A549 (cell line): ENCODE measurements at regions not wholly inside any gene's neighbourhood (a gene's known extent, or its start where the extent isn't known, plus 50 kb on each side); places are given as distances from the start of the nearest gene placed in this dataset.

Source experiments
- ATAC-seq, 2 experiments: fragments of 200-7000 bp in 1 of 2; fragments of >200 bp in 1 of 2; cut with Nextera tagmentation in 1 of 2; cut with Tn5 transposase in 1 of 2; 3 replicates each; pipeline versions ENCODE4 v1.8.0 to v1.9.1; 2018 to 2020; ENCODE audit warnings: mild to moderate bottlenecking in 1 of 2, moderate library complexity in 1 of 2
- CTCF ChIA-PET: fragments of 300-600 bp; sonication (Branson Sonifier 250); formaldehyde crosslinking; extraction: SDS; loops from one replicate; lab custom pipeline; 2021; ENCODE audit warnings: antibody characterized with exemption, inconsistent platforms; lab: Yijun Ruan, JAX
- POLR2A ChIA-PET: fragments of 350-600 bp; formaldehyde crosslinking; extraction: SDS; loops from one replicate; lab custom pipeline; 2021; ENCODE audit warnings: antibody characterized with exemption, inconsistent platforms; lab: Yijun Ruan, JAX
- DNase-seq, 2 experiments: peaks; one replicate each; pipeline versions ENCODE4 v3.0.0 to v3.0.0-alpha.2; 2011 to 2016; ENCODE audit warnings: low read depth in 1 of 2, low spot score in 1 of 2
- FAIRE-seq: peaks from 2 replicates; lab custom pipeline; 2011; peaks lifted over from hg19 to GRCh38; lab: Jason Lieb, UNC
- H3K27ac ChIP-seq, 2 experiments: fragments of >200 bp; sonication (Bioruptor Twin); formaldehyde crosslinking; 3 replicates each; pipeline ENCODE4 v1.5.1; 2016 to 2017
- H3K4me1 ChIP-seq: fragments of >200 bp; sonication (Bioruptor Twin); formaldehyde crosslinking; 3 replicates; pipeline ENCODE4 v1.6.1; 2016
- H3K4me2 ChIP-seq: fragments of >200 bp; sonication (Bioruptor Twin); formaldehyde crosslinking; 3 replicates; pipeline ENCODE4 v1.6.1; 2016
- H3K4me3 ChIP-seq: fragments of >200 bp; sonication (Bioruptor Twin); formaldehyde crosslinking; 3 replicates; pipeline ENCODE4 v1.5.1; 2016
- H3K9me3 ChIP-seq: fragments of >200 bp; sonication (Bioruptor Twin); formaldehyde crosslinking; 3 replicates; pipeline ENCODE4 v1.6.1; 2016
- BHLHE40 ChIP-seq: IDR thresholded peaks from 2 replicates; pipeline ENCODE4 v1.6.1; 2012; ENCODE audit warnings: low read depth, low read length, inconsistent platforms
- CBX2 ChIP-seq: fragments of 200-600 bp; sonication (generic); IDR thresholded peaks from 2 replicates; pipeline ENCODE4 v1.6.1; 2016; ENCODE audit warnings: low read depth, mild to moderate bottlenecking, borderline replicate concordance
- CEBPB ChIP-seq, 2 experiments: fragments of >200 bp in 1 of 2; sonication (Bioruptor Twin) in 1 of 2; formaldehyde crosslinking in 1 of 2; IDR thresholded peaks; 2 replicates each; pipeline ENCODE4 v1.6.1; 2012 to 2016
- CHD2 ChIP-seq: fragments of 150-350 bp; IDR thresholded peaks from 2 replicates; pipeline ENCODE4 v1.6.1; 2014; ENCODE audit warnings: low read length; ENCODE audit not compliant: partially characterized antibody
- CHD4 ChIP-seq: fragments of 200-600 bp; sonication (generic); IDR thresholded peaks from 2 replicates; pipeline ENCODE4 v1.6.1; 2016; ENCODE audit warnings: antibody characterized with exemption, mild to moderate bottlenecking, borderline replicate concordance
- EHF ChIP-seq: fragments of 250-450 bp; sonication (Bioruptor Pico); IDR thresholded peaks from 2 replicates; pipeline ENCODE4 v1.5.0; 2020; ENCODE audit warnings: mild to moderate bottlenecking
- EP300 ChIP-seq, 2 experiments: fragments of >200 bp; sonication (Bioruptor Twin); formaldehyde crosslinking; IDR thresholded peaks; 2 replicates in 1 of 2; 3 replicates in 1 of 2; pipeline ENCODE4 v1.6.1; 2016 to 2017
- ESRRA ChIP-seq: fragments of 150-350 bp; IDR thresholded peaks from 2 replicates; pipeline ENCODE4 v1.6.1; 2014; ENCODE audit warnings: mild to moderate bottlenecking, low read length, borderline replicate concordance
- FOSB ChIP-seq: fragments of 250-450 bp; sonication (Bioruptor Pico); IDR thresholded peaks from 2 replicates; pipeline ENCODE4 v1.5.0; 2020; ENCODE audit warnings: mild to moderate bottlenecking, moderate library complexity
- FOXS1 ChIP-seq: fragments of 250-450 bp; sonication (Bioruptor Pico); IDR thresholded peaks from 2 replicates; pipeline ENCODE4 v1.5.0; 2020; ENCODE audit warnings: mild to moderate bottlenecking, moderate library complexity
- GATA3 ChIP-seq: IDR thresholded peaks from 2 replicates; pipeline ENCODE4 v1.6.1; 2012; ENCODE audit warnings: borderline replicate concordance
- HOXA7 ChIP-seq: fragments of 250-450 bp; sonication (Bioruptor Pico); IDR thresholded peaks from 2 replicates; pipeline ENCODE4 v1.5.0; 2020; ENCODE audit warnings: mild to moderate bottlenecking, moderate library complexity
- HOXB13 ChIP-seq: fragments of 250-450 bp; sonication (Bioruptor Pico); IDR thresholded peaks from 2 replicates; pipeline ENCODE4 v1.5.0; 2020; ENCODE audit warnings: low read depth, mild to moderate bottlenecking, moderate library complexity
- HOXB5 ChIP-seq: fragments of 250-450 bp; sonication (Bioruptor Pico); IDR thresholded peaks from 2 replicates; pipeline ENCODE4 v1.5.0; 2020; ENCODE audit warnings: mild to moderate bottlenecking, moderate library complexity
- MAFK ChIP-seq: fragments of 450-650 bp; IDR thresholded peaks from 2 replicates; pipeline ENCODE4 v1.6.1; 2014; ENCODE audit not compliant: partially characterized antibody
- MAZ ChIP-seq: fragments of 150-350 bp; IDR thresholded peaks from 2 replicates; pipeline ENCODE4 v1.6.1; 2014; ENCODE audit warnings: antibody characterized with exemption, low read depth, low read length, borderline replicate concordance
- NFE2L2 ChIP-seq: fragments of 150-350 bp; conservative IDR thresholded peaks from 2 replicates; pipeline ENCODE4 v1.6.1; 2014; ENCODE audit warnings: low read length
- PHF8 ChIP-seq: fragments of 200-600 bp; sonication (generic); IDR thresholded peaks from 2 replicates; pipeline ENCODE4 v1.6.1; 2016; ENCODE audit warnings: low read depth, mild to moderate bottlenecking, antibody characterized with exemption, moderate library complexity, borderline replicate concordance
- RAD21 ChIP-seq, 2 experiments: fragments of >200 bp in 1 of 2; sonication (Bioruptor Twin) in 1 of 2; formaldehyde crosslinking in 1 of 2; IDR thresholded peaks in 1 of 2; conservative IDR thresholded peaks in 1 of 2; 2 replicates in 1 of 2; 3 replicates in 1 of 2; pipeline ENCODE4 v1.6.1; 2012 to 2018; ENCODE audit warnings: inconsistent platforms in 1 of 2
- RARB ChIP-seq: fragments of 250-450 bp; sonication (Bioruptor Pico); IDR thresholded peaks from 2 replicates; pipeline ENCODE4 v1.8.0; 2021; ENCODE audit warnings: mild to moderate bottlenecking, moderate library complexity
- SMC3 ChIP-seq: fragments of >200 bp; sonication (Bioruptor Twin); formaldehyde crosslinking; IDR thresholded peaks from 3 replicates; pipeline ENCODE4 v1.6.1; 2018; ENCODE audit warnings: inconsistent platforms
- TFCP2L1 ChIP-seq: fragments of 250-450 bp; sonication (Bioruptor Pico); IDR thresholded peaks from 2 replicates; pipeline ENCODE4 v1.5.0; 2021; ENCODE audit warnings: mild to moderate bottlenecking
- WGBS: methylation state at CpG from one replicate; pipeline ENCODE4 v1.1.6; 2017; ENCODE audit errors: missing lambda C conversion rate; 5-methylcytosine and 5-hydroxymethylcytosine counted together
- TF ChIP-seq, protein P1 (sequence below): IDR thresholded peaks from 2 replicates; pipeline ENCODE4 v1.6.1; 2012
- TF ChIP-seq, protein P2 (sequence below): fragments of 250-450 bp; sonication (Bioruptor Pico); IDR thresholded peaks from 2 replicates; pipeline ENCODE4 v1.5.0; 2020; ENCODE audit warnings: low read depth, mild to moderate bottlenecking, moderate library complexity
- TF ChIP-seq, protein P3 (sequence below): fragments of 150-350 bp; IDR thresholded peaks from 2 replicates; pipeline ENCODE4 v1.6.1; 2014; ENCODE audit warnings: low read depth, mild to moderate bottlenecking, low read length
- TF ChIP-seq, protein P4 (sequence below): fragments of >200 bp; sonication (Bioruptor Twin); formaldehyde crosslinking; IDR thresholded peaks from 2 replicates; pipeline ENCODE4 v1.6.1; 2016
- TF ChIP-seq, protein P5 (sequence below): fragments of >200 bp; sonication (Bioruptor Twin); formaldehyde crosslinking; IDR thresholded peaks from 3 replicates; pipeline ENCODE4 v1.6.1; 2016
- TF ChIP-seq, protein P6 (sequence below): fragments of 450-650 bp; IDR thresholded peaks from 2 replicates; pipeline ENCODE4 v1.6.1; 2014; ENCODE audit warnings: antibody characterized with exemption

DNA sequence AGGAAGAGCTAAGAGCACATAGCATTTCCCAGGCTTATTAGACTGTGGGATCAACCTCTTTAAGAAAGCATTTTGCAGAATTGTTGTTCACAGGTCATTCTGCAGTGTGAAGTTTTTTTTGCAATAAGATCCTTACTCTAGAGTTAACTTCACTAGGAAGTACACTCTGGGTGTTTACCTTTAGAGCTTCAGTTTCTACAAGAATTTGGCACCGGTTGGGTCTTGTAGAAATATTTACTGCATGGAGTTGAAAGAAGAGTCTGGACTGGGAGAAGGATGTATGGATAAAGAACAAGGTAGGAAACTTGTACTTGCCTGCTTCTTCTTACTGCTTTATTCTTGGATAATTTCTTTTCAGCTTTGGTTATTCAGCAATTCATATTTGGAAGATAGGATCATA lies 944.9 kb upstream of the GYPC start:
- DNase-seq (no peak), FAIRE-seq (no peak), ATAC-seq (no peak)
- WGBS, result 0% methylated on average over 1 of the region's 1 CpG
- Histone ChIP-seq H3K4me3 (no peak overlapping the region), H3K4me1 (no peaks in the 10 kb centered on the region), H3K27ac (no peak overlapping the region), H3K4me2 (no peak overlapping the region), H3K9me3 (no peaks in the 10 kb centered on the region)
- ChIA-PET CTCF (interaction anchor here (0.6 kb wide), 1 partner anchor 173 kb away, joined by 3 read pairs; no protein-coding TSS in a partner anchor), POLR2A (no interaction called here)
- TF ChIP-seq CEBPB (IDR thresholded peaks at IDR 0.05), result no peak
- TF ChIP-seq, protein P1, sequence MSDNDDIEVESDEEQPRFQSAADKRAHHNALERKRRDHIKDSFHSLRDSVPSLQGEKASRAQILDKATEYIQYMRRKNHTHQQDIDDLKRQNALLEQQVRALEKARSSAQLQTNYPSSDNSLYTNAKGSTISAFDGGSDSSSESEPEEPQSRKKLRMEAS, result no peak
- no peak for TF ChIP-seq HOXA7 (CRISPR knock-in tag)

DNA sequence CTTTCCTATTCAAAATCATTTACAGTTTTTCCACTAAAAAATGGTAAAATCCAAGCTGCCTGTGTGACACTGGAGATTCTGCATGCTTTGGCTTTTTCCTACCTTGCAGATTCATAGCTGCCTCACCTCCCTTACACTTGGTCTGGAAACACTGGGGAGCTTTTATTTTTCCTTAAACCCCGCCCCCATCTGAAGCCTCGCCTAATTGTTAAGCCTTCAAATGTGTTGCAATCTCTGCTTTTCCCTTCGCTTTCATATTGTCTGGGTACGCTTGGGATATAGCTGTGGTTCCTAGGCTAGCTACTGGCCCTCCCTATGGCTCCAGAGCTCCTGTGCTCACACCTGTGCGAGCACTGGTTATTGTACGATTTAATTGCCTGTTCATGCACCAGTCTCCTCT lies 942.4 kb upstream of the GYPC start:
- no peaks in the 10 kb centered on the region for H3K4me1 ChIP-seq
- ChIA-PET CTCF (no interaction called here), POLR2A (no interaction called here)
- no peak overlapping the region for H3K4me2 ChIP-seq
- WGBS, result under 1% methylated on average over 6 of the region's 6 CpGs
- ATAC-seq (no peak), FAIRE-seq (no peak), DNase-seq (no peak)
- H3K9me3 ChIP-seq, result no peaks in the 10 kb centered on the region
- no peak for TF ChIP-seq FOXS1 (CRISPR knock-in tag)
- TF ChIP-seq, protein P2, sequence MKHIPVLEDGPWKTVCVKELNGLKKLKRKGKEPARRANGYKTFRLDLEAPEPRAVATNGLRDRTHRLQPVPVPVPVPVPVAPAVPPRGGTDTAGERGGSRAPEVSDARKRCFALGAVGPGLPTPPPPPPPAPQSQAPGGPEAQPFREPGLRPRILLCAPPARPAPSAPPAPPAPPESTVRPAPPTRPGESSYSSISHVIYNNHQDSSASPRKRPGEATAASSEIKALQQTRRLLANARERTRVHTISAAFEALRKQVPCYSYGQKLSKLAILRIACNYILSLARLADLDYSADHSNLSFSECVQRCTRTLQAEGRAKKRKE, result no peak
- no peak for TF ChIP-seq MAZ
- TF ChIP-seq, protein P3, sequence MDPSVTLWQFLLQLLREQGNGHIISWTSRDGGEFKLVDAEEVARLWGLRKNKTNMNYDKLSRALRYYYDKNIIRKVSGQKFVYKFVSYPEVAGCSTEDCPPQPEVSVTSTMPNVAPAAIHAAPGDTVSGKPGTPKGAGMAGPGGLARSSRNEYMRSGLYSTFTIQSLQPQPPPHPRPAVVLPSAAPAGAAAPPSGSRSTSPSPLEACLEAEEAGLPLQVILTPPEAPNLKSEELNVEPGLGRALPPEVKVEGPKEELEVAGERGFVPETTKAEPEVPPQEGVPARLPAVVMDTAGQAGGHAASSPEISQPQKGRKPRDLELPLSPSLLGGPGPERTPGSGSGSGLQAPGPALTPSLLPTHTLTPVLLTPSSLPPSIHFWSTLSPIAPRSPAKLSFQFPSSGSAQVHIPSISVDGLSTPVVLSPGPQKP, result no peak
- TF ChIP-seq HOXB5 (CRISPR knock-in tag), result no peak
- no peak for TF ChIP-seq GATA3
- TF ChIP-seq FOSB (CRISPR knock-in tag), result no peak
- TF ChIP-seq, protein P1, result no peak
- TF ChIP-seq RAD21 (conservative IDR thresholded peaks at IDR 0.05 in 1 of 2, IDR thresholded peaks at IDR 0.05 in 1 of 2), result no peak
- TF ChIP-seq MAFK, result no peak
- TF ChIP-seq, protein P4, sequence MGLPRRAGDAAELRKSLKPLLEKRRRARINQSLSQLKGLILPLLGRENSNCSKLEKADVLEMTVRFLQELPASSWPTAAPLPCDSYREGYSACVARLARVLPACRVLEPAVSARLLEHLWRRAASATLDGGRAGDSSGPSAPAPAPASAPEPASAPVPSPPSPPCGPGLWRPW, result no peak
- TF ChIP-seq, protein P5, sequence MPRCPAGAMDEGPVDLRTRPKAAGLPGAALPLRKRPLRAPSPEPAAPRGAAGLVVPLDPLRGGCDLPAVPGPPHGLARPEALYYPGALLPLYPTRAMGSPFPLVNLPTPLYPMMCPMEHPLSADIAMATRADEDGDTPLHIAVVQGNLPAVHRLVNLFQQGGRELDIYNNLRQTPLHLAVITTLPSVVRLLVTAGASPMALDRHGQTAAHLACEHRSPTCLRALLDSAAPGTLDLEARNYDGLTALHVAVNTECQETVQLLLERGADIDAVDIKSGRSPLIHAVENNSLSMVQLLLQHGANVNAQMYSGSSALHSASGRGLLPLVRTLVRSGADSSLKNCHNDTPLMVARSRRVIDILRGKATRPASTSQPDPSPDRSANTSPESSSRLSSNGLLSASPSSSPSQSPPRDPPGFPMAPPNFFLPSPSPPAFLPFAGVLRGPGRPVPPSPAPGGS, result no peak
- TF ChIP-seq NFE2L2, result no peak
- TF ChIP-seq EHF, result no peak
- TF ChIP-seq RARB, result no peak
- TF ChIP-seq EP300 (IDR thresholded peaks at IDR 0.05), result no peak
- no peak for TF ChIP-seq HOXA7 (CRISPR knock-in tag)
- TF ChIP-seq CHD2, result no peak
- TF ChIP-seq ESRRA, result no peak
- H3K27ac ChIP-seq, result no peak overlapping the region
- no peak overlapping the region for H3K4me3 ChIP-seq

DNA sequence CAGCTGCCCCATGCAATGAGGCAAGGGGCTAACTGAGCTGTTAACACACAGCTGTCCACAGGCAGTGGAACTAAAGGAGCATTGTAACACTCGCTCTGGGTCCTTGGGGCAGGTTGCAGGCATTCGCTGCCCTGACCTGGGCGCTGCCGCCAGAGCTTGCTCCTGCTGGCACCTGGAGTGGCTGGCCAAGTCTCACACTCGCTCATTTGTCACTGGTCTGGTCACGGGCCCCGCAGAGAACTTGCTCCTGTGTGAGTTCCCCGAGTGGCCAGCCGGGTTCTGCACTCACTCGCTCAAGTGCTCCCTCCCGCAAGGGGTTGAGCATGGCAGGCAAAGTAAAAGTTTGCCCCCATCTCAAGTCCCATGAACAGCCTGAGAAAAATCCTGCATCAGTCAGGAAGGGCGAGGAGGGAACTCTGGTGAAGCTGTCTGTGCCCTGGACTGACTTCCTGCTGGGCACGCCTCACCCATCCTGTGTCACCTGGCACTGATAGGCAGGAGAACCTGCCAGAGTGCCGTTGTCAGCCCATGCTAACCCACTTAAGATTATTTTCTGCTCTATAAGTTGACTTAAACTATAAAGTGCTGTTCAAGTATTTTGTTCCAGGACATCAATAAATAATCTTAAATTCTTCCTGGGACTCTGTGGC lies 934.8 kb upstream of the GYPC start:
- no peak overlapping the region for H3K4me3 ChIP-seq
- ChIA-PET POLR2A (no interaction called here), CTCF (no interaction called here)
- DNase-seq (no peak), ATAC-seq (no peak), FAIRE-seq (no peak)
- WGBS, result 11% methylated on average over 6 of the region's 14 CpGs
- H3K9me3 ChIP-seq, result no peaks in the 10 kb centered on the region
- no peak overlapping the region for H3K27ac ChIP-seq
- no peak overlapping the region for H3K4me2 ChIP-seq
- no peaks in the 10 kb centered on the region for H3K4me1 ChIP-seq
- TF ChIP-seq, protein P3, result no peak
- TF ChIP-seq CEBPB (IDR thresholded peaks at IDR 0.05), result no peak
- TF ChIP-seq, protein P6, sequence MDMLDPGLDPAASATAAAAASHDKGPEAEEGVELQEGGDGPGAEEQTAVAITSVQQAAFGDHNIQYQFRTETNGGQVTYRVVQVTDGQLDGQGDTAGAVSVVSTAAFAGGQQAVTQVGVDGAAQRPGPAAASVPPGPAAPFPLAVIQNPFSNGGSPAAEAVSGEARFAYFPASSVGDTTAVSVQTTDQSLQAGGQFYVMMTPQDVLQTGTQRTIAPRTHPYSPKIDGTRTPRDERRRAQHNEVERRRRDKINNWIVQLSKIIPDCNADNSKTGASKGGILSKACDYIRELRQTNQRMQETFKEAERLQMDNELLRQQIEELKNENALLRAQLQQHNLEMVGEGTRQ, result no peak
- no peak for TF ChIP-seq BHLHE40
- TF ChIP-seq HOXB13 (CRISPR knock-in tag), result no peak
- no peak for TF ChIP-seq CBX2
- no peak for TF ChIP-seq RAD21 (conservative IDR thresholded peaks at IDR 0.05 in 1 of 2, IDR thresholded peaks at IDR 0.05 in 1 of 2)
- TF ChIP-seq CHD4, result no peak
- TF ChIP-seq TFCP2L1, result no peak
- TF ChIP-seq NFE2L2, result no peak
- no peak for TF ChIP-seq SMC3
- TF ChIP-seq PHF8, result no peak
